RKO (cell line): ENCODE measurements at regions not wholly inside any gene's neighbourhood (a gene's known extent, or its start where the extent isn't known, plus 50 kb on each side); places are given as distances from the start of the nearest gene placed in this dataset.
A peak's percentile ranks its signal among the peaks of the same experiment; 100 is the strongest.

ENCODE experiments used
- DNase-seq: peaks from one replicate; pipeline ENCODE4 v3.0.0-alpha.2; 2016; ENCODE audit warnings: low spot score

DNA sequence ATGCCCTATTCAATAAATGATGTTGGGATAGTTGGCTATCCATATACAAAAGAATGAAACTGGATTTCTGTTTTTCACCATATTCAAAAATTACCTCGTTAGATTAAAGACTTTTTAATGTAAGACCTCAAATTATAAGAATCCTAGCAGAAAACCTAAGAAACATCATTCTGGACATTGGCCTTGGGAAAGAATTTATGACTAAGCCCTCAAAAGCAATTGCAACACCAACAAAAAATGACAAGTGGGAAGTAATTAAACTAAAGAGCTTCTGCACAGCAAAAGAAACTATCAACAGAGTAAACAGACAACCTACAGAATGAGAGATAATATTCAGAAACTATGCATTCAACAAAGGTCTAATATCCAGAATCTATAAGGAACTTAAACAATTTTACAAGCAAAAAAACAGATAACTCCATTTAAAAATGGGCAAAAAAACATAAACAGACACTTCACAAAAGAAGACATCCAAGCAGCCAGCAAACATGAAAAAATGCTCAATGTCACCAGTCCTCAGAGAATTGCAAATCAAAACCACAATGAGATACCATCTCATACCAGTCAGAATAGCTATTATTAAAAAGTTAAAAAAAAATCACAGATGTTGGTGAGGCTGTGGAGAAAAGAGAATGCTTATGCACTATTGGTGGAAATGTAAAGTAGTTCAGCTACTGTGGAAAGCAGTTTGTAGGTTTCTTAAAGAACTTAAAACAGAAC is 309.8 kb downstream of the AHR start:
- DNase-seq = no peak

DNA sequence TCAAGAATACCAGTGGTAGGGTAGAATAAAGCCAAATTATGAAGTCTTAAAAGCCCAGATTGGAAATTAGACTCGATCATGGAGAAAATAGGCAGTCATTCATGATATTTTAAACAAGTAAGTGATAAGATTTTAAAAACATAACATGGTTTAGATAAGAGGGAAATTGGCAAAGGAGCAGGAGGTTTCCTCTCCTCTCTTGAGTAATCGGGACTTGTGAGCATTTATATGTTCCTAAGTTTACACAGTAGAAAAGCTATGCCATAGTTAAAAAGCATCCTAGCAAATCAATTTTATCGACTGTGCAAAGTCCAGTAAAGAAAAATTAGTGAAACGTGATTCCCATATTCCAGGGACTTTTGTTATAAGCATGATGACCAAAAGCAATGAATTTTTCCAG is 313.2 kb downstream of the AHR start:
- DNase-seq = no peak

- DNase-seq = no peak
These were observed 315.0 kb downstream of the AHR start for GRCh38 chr7:17613338-17614041.

DNA sequence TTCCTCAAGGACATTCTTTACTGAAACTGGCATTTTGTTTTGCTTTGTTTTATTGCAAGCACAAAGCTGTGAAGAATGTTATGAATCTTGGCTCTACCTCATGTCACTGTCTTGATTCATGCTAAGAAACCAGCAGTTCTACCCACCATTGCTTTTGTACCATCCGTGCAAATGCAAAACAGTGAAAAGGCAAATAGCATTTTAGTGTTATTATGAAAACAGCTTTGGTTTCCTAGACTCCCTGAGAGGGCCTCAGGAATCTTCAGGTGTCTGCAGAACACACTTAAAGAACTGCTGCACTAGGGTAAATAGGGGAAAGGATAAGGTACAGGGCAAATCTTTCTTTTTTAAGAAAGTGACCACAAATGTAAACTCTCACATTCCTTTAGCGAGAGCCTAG is 318.9 kb downstream of the AHR start:
- DNase-seq = no peak

DNA sequence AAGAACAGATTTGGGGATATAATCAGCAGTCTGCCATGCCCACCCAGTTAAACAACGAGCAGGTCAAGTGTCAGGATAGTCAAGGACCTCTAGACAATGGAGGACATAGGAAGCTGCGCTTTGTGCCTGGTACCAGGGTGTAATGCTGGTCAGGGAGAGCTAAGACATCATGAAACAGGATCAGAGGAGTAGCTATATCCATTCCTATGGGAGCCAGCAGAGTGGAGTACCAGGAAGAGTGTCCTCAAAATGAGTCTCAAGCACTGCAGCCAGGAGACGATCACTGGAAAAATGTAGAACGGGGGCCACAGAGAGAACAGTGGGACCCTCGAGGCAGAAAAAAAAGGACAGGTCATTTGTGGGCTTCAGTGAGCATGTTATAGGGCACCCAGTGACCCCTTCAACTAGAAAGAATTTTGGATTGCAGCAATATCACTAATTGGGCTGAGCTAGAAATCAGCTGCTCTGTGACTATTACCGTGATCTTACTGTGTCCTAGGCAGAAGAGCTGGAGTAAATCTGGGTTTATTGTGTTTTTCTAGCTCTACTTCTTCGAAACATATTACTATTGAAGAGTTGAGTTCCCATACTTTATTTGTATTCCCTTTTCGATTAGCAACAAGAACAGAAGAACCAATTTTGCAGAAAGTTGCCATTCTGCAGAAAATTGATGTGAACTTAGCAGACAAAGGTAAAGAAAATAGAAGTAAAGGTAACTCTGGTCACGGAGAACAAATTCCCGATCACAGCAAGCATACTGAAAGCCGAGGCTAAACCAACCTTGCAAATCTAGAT is 319.6 kb downstream of the AHR start:
- no peak for DNase-seq

GRCh38 chr7:17618652-17618974 is 320.2 kb downstream of the AHR start:
- DNase-seq = no peak

- DNase-seq = no peak
These were observed 320.9 kb downstream of the AHR start for GRCh38 chr7:17619196-17619818.

DNA sequence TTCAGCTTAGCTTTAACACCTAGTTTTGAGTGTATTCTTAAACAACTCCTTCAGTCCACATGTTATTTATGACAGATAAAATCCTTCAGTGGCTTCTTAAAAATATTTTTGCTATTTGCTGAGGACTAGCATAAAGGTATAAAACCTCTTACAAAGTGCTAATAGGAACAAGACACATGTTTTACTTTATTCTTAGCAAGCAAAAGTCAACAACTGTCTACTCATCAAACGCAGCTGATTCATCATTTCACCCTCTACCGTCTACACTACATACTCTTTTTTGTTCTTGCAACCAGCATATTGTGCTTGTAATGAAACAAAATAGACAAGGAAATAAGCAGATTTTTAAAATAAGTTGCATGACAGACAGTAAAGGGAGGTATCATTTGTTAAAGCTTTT is 319.7 kb downstream of the SNX13 start:
- no peak for DNase-seq

DNA sequence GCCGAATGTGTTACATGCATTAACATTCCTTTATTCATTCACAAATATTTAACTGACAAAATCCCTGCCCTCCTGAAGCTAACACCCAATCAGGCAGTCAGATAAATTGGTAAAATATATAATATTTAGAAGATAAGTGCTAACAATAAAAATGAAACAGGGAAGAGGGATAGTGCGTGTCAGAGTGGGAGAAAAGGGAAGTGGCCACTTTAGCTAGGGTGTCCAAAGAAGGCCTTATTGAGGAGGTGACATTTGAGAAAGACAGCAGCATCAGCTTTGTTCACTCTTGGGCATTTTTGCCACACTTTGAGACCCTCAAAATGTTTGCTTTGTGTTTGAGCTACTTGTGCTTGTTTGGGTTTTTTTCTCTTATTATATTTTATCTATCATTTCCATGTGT is 317.8 kb downstream of the SNX13 start:
- DNase-seq = no peak

GRCh38 chr7:17623546-17624185 is 316.6 kb downstream of the SNX13 start:
- no peak for DNase-seq

- DNase-seq = no peak
These were observed 315.9 kb downstream of the SNX13 start for GRCh38 chr7:17624379-17624778.

- peak; percentile 72 for DNase-seq
These were observed 315.3 kb downstream of the SNX13 start for GRCh38 chr7:17625043-17625442.

- DNase-seq = no peak
These were observed 314.1 kb downstream of the SNX13 start for GRCh38 chr7:17626235-17626634.

DNA sequence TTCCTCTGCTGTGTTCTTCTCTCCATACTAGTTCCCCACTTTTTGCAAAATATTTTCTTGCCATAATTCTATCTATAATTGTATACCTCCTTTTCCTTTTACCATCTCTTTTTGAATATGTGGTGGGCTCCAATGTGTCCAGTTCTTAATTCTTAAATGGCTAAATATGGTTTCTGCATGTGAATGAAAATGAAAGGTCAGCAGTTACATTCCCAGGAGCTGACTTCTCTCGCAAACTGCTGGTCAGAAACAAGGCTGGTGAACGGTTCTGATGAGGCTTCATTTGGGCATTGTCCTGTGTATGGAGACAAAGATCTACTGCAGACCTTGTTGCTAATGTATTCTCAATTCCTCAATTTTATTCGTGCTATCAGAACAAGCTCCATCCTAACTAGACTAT is 309.2 kb downstream of the SNX13 start:
- DNase-seq = no peak

- DNase-seq = no peak
These were observed 307.9 kb downstream of the SNX13 start for GRCh38 chr7:17632384-17632783.

DNA sequence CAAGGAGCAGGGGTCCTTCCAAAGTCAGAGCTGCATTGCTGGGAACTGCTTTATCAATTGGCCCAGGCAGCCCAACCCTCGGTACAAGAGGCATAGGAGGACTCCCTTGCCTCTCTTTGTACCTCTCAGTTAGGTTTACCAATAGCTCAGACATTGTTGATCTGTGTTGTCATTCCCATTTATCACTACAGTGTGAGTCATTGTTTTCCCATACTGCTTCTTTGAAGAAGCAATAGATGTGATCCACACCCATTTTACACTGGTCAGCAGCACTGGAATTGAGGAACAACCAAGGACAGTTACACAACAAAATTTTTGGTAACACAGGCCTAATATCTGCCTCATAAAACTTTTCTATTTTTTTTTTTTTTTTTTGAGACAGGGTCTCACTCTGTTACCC is 307.2 kb downstream of the SNX13 start:
- no peak for DNase-seq

DNA sequence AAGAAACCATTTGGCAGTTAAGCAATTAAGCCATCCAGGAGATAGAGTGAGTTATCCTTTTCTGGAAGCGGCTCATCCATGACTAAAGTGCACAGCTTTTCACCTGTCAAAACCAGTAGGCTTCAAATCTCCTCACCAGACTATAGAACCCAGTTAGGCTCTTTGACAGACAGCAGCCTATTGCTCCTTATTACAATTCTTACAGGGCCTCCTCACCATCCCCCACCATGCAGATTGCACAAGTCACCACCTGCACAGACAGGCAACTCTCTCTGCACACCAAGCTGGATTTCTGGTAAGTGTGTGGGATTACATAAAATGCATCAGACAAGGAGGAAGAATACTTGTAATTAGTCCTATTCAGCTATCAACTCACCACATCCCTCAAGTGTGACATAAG is 301.6 kb downstream of the SNX13 start:
- DNase-seq = no peak

DNA sequence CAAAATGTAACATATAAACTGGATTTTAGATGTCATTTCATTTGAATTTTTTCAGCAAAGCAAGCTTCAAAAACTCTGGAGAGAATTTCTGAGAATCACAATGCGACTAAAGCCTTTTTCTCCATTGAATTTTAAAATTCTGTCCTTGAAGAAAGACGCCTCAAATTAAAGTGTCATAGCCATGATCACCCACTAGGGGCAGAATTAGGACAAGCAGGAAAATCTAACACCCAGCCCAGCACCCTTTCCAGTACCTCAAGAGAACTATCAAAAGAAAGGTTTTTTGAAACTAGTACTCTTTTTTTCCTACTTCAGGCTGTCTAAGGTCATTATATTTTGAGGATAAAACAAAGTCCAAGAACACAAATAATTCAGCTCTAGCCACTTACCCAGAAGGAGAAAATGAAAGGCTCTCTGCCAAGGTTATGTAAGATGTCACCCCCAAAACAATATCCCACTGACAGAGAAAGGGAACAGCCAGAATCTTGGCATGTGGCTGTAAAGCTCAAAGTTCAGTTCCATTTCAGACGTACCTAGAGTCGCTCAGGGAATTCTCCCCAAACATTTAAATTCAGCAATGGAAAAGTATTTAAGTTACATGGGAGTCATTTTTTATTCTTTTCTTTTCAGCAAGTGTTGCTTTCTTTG is 299.4 kb downstream of the SNX13 start:
- peak; percentile 44 for DNase-seq

DNA sequence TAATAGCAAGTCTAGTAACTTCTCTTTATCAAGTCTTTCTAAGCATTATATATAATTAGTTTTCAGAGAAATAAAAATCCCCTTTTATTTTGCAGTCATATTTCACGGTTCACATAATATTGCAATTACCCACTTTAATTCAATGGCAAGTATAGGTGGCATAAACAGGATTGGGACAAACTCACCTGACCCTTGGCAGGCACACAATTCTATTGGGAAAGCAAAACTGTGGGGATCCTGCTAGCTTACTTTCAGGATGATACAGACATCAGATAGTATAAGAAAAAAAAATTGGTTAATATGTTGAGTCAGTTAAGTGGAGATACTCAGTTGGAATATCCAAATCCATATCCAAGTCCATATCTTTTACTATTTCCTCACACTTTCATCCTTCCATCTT is 294.8 kb downstream of the SNX13 start:
- DNase-seq = no peak

DNA sequence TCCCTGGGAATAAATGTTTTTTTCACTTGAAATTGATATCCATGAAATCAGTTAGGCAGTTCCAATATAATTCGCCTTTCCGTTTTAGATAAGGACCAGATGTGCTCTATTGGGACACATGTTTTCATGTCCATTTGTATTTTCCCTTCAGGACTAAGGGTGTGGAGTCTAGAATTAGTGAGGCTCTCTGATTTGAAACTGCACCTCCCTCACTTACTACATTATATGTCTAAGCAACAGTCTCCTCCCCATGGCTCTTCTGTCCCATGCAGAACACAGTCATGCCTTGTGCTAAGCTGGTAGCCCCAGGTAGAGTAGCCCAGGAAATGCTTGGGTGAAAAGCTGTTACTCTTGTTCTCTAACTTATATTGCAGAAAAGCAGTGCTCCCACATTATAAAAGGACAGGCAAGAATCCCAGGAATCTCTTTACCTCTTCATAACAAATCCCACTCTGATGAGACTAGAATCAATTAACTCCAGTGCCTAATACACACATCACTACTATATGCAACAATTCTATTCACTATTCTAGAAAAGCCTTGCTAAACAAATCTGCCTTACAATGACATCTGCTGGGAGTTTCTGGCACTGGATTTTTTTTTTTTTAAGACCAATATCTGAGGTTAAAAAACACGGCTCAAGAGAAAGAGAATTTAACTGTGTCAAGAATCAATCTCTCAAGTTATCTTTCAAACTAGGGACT is 293.9 kb downstream of the SNX13 start:
- DNase-seq = peak; percentile 22

DNA sequence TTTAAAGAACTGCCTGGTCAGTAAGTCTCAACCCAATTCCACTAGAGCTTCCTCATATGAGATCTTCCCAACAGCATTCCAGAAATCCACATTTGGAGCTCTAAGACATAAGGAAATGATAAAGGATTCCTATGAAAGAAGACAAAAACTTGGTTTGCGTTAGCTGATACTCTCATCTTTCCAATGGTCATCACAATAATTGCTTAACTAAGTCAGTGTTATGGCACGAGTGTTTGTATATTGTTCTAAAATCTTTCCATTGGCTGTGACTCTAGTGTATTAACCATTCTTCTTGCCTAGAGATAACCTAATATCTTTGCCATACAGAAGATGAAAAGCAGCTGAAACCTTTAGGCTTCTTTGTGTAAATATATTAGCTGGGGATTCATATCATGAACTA is 289.0 kb downstream of the SNX13 start:
- no peak for DNase-seq
